DND-41 (cell line): ENCODE measurements at regions not wholly inside any gene's neighbourhood (a gene's known extent, or its start where the extent isn't known, plus 50 kb on each side); places are given as distances from the start of the nearest gene placed in this dataset.

Source experiments
- ATAC-seq: fragments of 200-7000 bp; cut with Tn5 transposase; 3 replicates; pipeline ENCODE4 v1.9.1; 2021; ENCODE audit warnings: low read depth; ENCODE audit not compliant: insufficient read depth
- DNase-seq: peaks from one replicate; pipeline ENCODE4 v3.0.0-alpha.2; 2020
- H2AFZ ChIP-seq: 2 replicates; pipeline ENCODE4 v1.6.0; 2012; ENCODE audit warnings: low read depth, low read length
- H3K27ac ChIP-seq: 2 replicates; pipeline ENCODE4 v1.5.1; 2012; ENCODE audit warnings: low read length, inconsistent platforms
- H3K27me3 ChIP-seq: fragments of 200-600 bp; sonication (generic); 2 replicates; pipeline ENCODE4 v1.6.0; 2012; ENCODE audit warnings: low read length, mild to moderate bottlenecking, inconsistent platforms; ENCODE audit not compliant: insufficient read depth, poor library complexity
- H3K36me3 ChIP-seq: 2 replicates; pipeline ENCODE4 v1.5.1; 2012; ENCODE audit warnings: low read length, inconsistent platforms; ENCODE audit not compliant: insufficient read depth
- H3K4me1 ChIP-seq: 2 replicates; pipeline ENCODE4 v1.5.1; 2012; ENCODE audit warnings: mild to moderate bottlenecking, low read length; ENCODE audit not compliant: insufficient read depth
- H3K4me2 ChIP-seq: 2 replicates; pipeline ENCODE4 v1.6.0; 2012; ENCODE audit warnings: mild to moderate bottlenecking, moderate library complexity, low read length, inconsistent platforms; ENCODE audit not compliant: insufficient read depth
- H3K4me3 ChIP-seq, 2 experiments: fragments of 200-600 bp in 1 of 2; shearing (Covaris generic) in 1 of 2; 2 replicates each; pipeline ENCODE4 v1.5.1; 2012 to 2016; ENCODE audit warnings: inconsistent platforms in 2 of 2, low read length in 2 of 2, mild to moderate bottlenecking in 2 of 2, low read depth in 1 of 2, moderate library complexity in 1 of 2
- H3K79me2 ChIP-seq: 2 replicates; pipeline ENCODE4 v1.6.0; 2012; ENCODE audit warnings: low read length, inconsistent platforms; ENCODE audit not compliant: insufficient read depth
- H3K9ac ChIP-seq: 2 replicates; pipeline ENCODE4 v1.6.0; 2012; ENCODE audit warnings: low read depth, mild to moderate bottlenecking, inconsistent platforms, low read length, moderate library complexity
- H3K9me3 ChIP-seq: 2 replicates; pipeline ENCODE4 v1.5.1; 2012; ENCODE audit warnings: low read length, moderate library complexity, mild to moderate bottlenecking, inconsistent platforms; ENCODE audit not compliant: insufficient read depth, severe bottlenecking
- H4K20me1 ChIP-seq: 2 replicates; pipeline ENCODE4 v1.6.0; 2012; ENCODE audit warnings: low read length; ENCODE audit not compliant: insufficient read depth
- CTCF ChIP-seq: IDR thresholded peaks from 2 replicates; pipeline ENCODE4 v1.5.1; 2012; ENCODE audit warnings: borderline replicate concordance, low read length, moderate library complexity, mild to moderate bottlenecking; ENCODE audit not compliant: poor library complexity, severe bottlenecking; ENCODE audit errors: extremely low read depth
- EZH2 ChIP-seq: IDR thresholded peaks from 3 replicates; pipeline ENCODE4 v1.6.1; 2012; ENCODE audit warnings: borderline replicate concordance, low read depth, mild to moderate bottlenecking, moderate library complexity, low read length, inconsistent platforms; ENCODE audit not compliant: severe bottlenecking

GRCh38 chr12:126762150-126762549 lies 1504.8 kb upstream of the TMEM132C start:
- H3K4me3 ChIP-seq = no peak overlapping the region
- no peak overlapping the region for H3K4me2 ChIP-seq
- H3K9me3 ChIP-seq = peaks cover 15% of the 10 kb centered on the region
- ATAC-seq (no peak), DNase-seq (no peak)
- no peaks in the 10 kb centered on the region for H3K27me3 ChIP-seq
- H3K79me2 ChIP-seq = no peaks in the 10 kb centered on the region
- H3K27ac ChIP-seq = no peak overlapping the region
- H4K20me1 ChIP-seq = no peaks in the 10 kb centered on the region
- TF ChIP-seq EZH2 (no peak), CTCF (no peak)
- no peaks in the 10 kb centered on the region for H3K4me1 ChIP-seq
- H3K9ac ChIP-seq = no peak overlapping the region
- H2AFZ ChIP-seq = no peak overlapping the region
- no peaks in the 10 kb centered on the region for H3K36me3 ChIP-seq

- no peak overlapping the region for H3K4me3 ChIP-seq
- ATAC-seq = no peak
- no peaks in the 10 kb centered on the region for H3K4me1 ChIP-seq
- H3K27ac ChIP-seq = no peak overlapping the region
- no peaks in the 10 kb centered on the region for H3K27me3 ChIP-seq
- TF ChIP-seq CTCF (no peak), EZH2 (no peak)
- DNase-seq = no peak
- H3K36me3 ChIP-seq = no peaks in the 10 kb centered on the region
- no peaks in the 10 kb centered on the region for H4K20me1 ChIP-seq
- no peak overlapping the region for H3K4me2 ChIP-seq
- H3K9me3 ChIP-seq = peaks cover 20% of the 10 kb centered on the region
- H2AFZ ChIP-seq = no peak overlapping the region
- no peak overlapping the region for H3K9ac ChIP-seq
- no peaks in the 10 kb centered on the region for H3K79me2 ChIP-seq
Measured at GRCh38 chr12:126763359-126763758, 1503.6 kb upstream of the TMEM132C start.

- no peak for ATAC-seq
- Histone ChIP-seq H3K9ac (no peak overlapping the region), H3K9me3 (peaks cover 15% of the 10 kb centered on the region), H3K36me3 (no peaks in the 10 kb centered on the region), H3K27ac (no peak overlapping the region), H4K20me1 (no peaks in the 10 kb centered on the region), H3K4me3 (no peak overlapping the region), H3K4me2 (no peak overlapping the region), H3K4me1 (peaks cover 5% of the 10 kb centered on the region; the same call in 1 of the 2 replicates), H3K27me3 (no peaks in the 10 kb centered on the region), H3K79me2 (no peaks in the 10 kb centered on the region), H2AFZ (no peak overlapping the region)
- DNase-seq = no peak
- TF ChIP-seq CTCF (no peak), EZH2 (no peak)
Measured at GRCh38 chr12:126767334-126767733, 1499.6 kb upstream of the TMEM132C start.

- no peaks in the 10 kb centered on the region for H3K36me3 ChIP-seq
Measured at GRCh38 chr12:126768517-126768916, 1498.5 kb upstream of the TMEM132C start.

More at GRCh38 chr12:126768517-126768916, 1498.5 kb upstream of the TMEM132C start:
- Histone ChIP-seq H3K9ac (no peak overlapping the region), H3K79me2 (no peaks in the 10 kb centered on the region), H3K4me1 (peaks cover 6% of the 10 kb centered on the region; the same call in 1 of the 2 replicates), H3K9me3 (peaks cover 8% of the 10 kb centered on the region), H2AFZ (no peak overlapping the region), H3K4me3 (no peak overlapping the region), H3K27me3 (no peaks in the 10 kb centered on the region), H3K4me2 (no peak overlapping the region), H3K27ac (no peak overlapping the region), H4K20me1 (no peaks in the 10 kb centered on the region)
- DNase-seq (no peak), ATAC-seq (no peak)
- no peak for TF ChIP-seq CTCF
- TF ChIP-seq EZH2 = no peak
